K562 (cell line): ENCODE measurements at regions not wholly inside any gene's neighbourhood (a gene's known extent, or its start where the extent isn't known, plus 50 kb on each side); places are given as distances from the start of the nearest gene placed in this dataset.

Source experiments
- ATAC-seq: fragments of 200-7000 bp; cut with Tn5 transposase; 3 replicates; pipeline ENCODE4 v1.9.1; 2020; ENCODE audit warnings: moderate library complexity
- BruUV-seq: library from RNA; stranded (reverse); fragments of 400-500 nt; replicated peaks from 2 replicates; lab custom pipeline; 2021; lab: Mats Ljungman, UMichigan
- CTCF ChIA-PET: fragments of 300-600 bp; formaldehyde crosslinking; extraction: SDS; loops from one replicate; lab custom pipeline; 2021; ENCODE audit warnings: low intra/inter-chr PET ratio; lab: Yijun Ruan, JAX
- POLR2A ChIA-PET: fragments of 300-600, 350-650 bp; sonication (Branson Sonifier 250); formaldehyde crosslinking; extraction: SDS; loops from one replicate; lab custom pipeline; 2021; ENCODE audit warnings: antibody characterized with exemption, inconsistent platforms; lab: Yijun Ruan, JAX
- DNase-seq, 4 experiments: peaks; one replicate each; pipeline versions ENCODE4 v3.0.0 to v3.0.0-alpha.2; 2011 to 2018; ENCODE audit warnings: low spot score in 3 of 4, mixed read lengths in 3 of 4; ENCODE audit errors: extremely low read depth in 1 of 4
- FAIRE-seq: peaks from 2 replicates; lab custom pipeline; 2011; peaks lifted over from hg19 to GRCh38; lab: Jason Lieb, UNC
- H2AFZ ChIP-seq: 2 replicates; pipeline ENCODE4 v1.6.0; 2011; ENCODE audit warnings: low read depth, low read length, control low read depth, inconsistent platforms
- H3K27ac ChIP-seq: fragments of 200-600 bp; 3 replicates; pipeline ENCODE4 v1.8.0; 2011; ENCODE audit warnings: low read depth, mild to moderate bottlenecking, control low read depth, inconsistent platforms, low read length, moderate library complexity, mixed read lengths; ENCODE audit errors: extremely low read depth
- H3K27me3 ChIP-seq, 2 experiments: fragments of 300-600 bp in 1 of 2; 2 replicates in 1 of 2; 3 replicates in 1 of 2; pipeline versions ENCODE4 v1.6.0 to v1.8.0; 2011; ENCODE audit warnings: inconsistent platforms in 2 of 2, low read length in 2 of 2, mild to moderate bottlenecking in 1 of 2, mixed read lengths in 1 of 2, moderate library complexity in 1 of 2; ENCODE audit not compliant: control insufficient read depth in 2 of 2, insufficient read depth in 2 of 2
- H3K36me3 ChIP-seq: fragments of 300-600 bp; 3 replicates; pipeline ENCODE4 v1.8.0; 2011; ENCODE audit warnings: mild to moderate bottlenecking, low read length, inconsistent platforms; ENCODE audit not compliant: control insufficient read depth, insufficient read depth
- H3K4me1 ChIP-seq, 2 experiments: fragments of 200-600 bp in 1 of 2; replicated peaks in 1 of 2; 2 replicates in 1 of 2; 3 replicates in 1 of 2; pipeline versions ENCODE4 v1.5.1 to v1.8.0; 2011; ENCODE audit warnings: inconsistent platforms in 2 of 2, low read length in 2 of 2, mild to moderate bottlenecking in 1 of 2, mixed read lengths in 1 of 2, moderate library complexity in 1 of 2; ENCODE audit not compliant: control insufficient read depth in 2 of 2, insufficient read depth in 2 of 2
- H3K4me2 ChIP-seq: 2 replicates; pipeline ENCODE4 v1.6.1; 2011; ENCODE audit warnings: low read length, control low read depth, inconsistent platforms, mixed read lengths; ENCODE audit not compliant: insufficient read depth
- H3K4me3 ChIP-seq: fragments of 200-600 bp; sonication (generic), shearing (Covaris generic); 2 replicates; pipeline ENCODE4 v1.5.1; 2016; ENCODE audit warnings: control low read depth, inconsistent platforms
- H3K79me2 ChIP-seq: fragments of 200-600 bp; 3 replicates; pipeline ENCODE4 v1.8.0; 2011; ENCODE audit warnings: low read length, inconsistent platforms; ENCODE audit not compliant: control insufficient read depth, insufficient read depth
- H3K9ac ChIP-seq, 2 experiments: 2 replicates each; pipeline versions ENCODE4 v1.6.0 to v1.6.1; 2011; ENCODE audit warnings: low read depth in 2 of 2, low read length in 2 of 2, control low read depth in 1 of 2, inconsistent platforms in 1 of 2, mild to moderate bottlenecking in 1 of 2, mixed read lengths in 1 of 2; ENCODE audit not compliant: insufficient read depth in 1 of 2
- H3K9me1 ChIP-seq: one replicate; pipeline ENCODE4 v1.6.0; 2011; ENCODE audit warnings: inconsistent platforms, mild to moderate bottlenecking, low read length, moderate library complexity; ENCODE audit not compliant: control insufficient read depth, insufficient read depth
- H3K9me3 ChIP-seq: replicated peaks from 2 replicates; pipeline ENCODE4 v1.5.1; 2011; ENCODE audit warnings: low read depth, low read length, inconsistent platforms; ENCODE audit not compliant: control insufficient read depth, insufficient read depth
- H4K20me1 ChIP-seq: replicated peaks from 2 replicates; pipeline ENCODE4 v1.6.1; 2011; ENCODE audit warnings: low read length, inconsistent platforms, mixed read lengths; ENCODE audit not compliant: control insufficient read depth, insufficient read depth
- ATF3 ChIP-seq, 2 experiments: fragments of 450-650 bp in 1 of 2; sonication (generic) in 1 of 2; formaldehyde crosslinking in 1 of 2; IDR thresholded peaks in 1 of 2; conservative IDR thresholded peaks in 1 of 2; 2 replicates each; pipeline versions ENCODE4 v1.6.1 to v1.8.1; 2016 to 2023; ENCODE audit warnings: mild to moderate bottlenecking in 2 of 2, moderate library complexity in 2 of 2, inconsistent platforms in 1 of 2, missing genetic modification reagents in 1 of 2
- ATF4 ChIP-seq: fragments of 450-650 bp; formaldehyde crosslinking; IDR thresholded peaks from 2 replicates; pipeline ENCODE4 v1.4.0; 2022; ENCODE audit warnings: mild to moderate bottlenecking, moderate library complexity
- BHLHE40 ChIP-seq: IDR thresholded peaks from 2 replicates; pipeline ENCODE4 v1.6.1; 2011; ENCODE audit warnings: low read length, improper control_type of control experiment
- BMI1 ChIP-seq: fragments of 150-350 bp; IDR thresholded peaks from 2 replicates; pipeline ENCODE4 v1.6.1; 2014; ENCODE audit warnings: low read length
- CUX1 ChIP-seq: fragments of 200-800 bp; sonication (Bioruptor generic); IDR thresholded peaks from 2 replicates; pipeline ENCODE4 v1.6.1; 2016; ENCODE audit warnings: missing genetic modification characterization, missing compliant biosample characterization
- GMEB1 ChIP-seq: fragments of 250-450 bp; sonication (Bioruptor Pico); IDR thresholded peaks from 2 replicates; pipeline ENCODE4 v1.4.0; 2020; ENCODE audit warnings: mild to moderate bottlenecking
- HOMEZ ChIP-seq: fragments of 250-450 bp; sonication (Bioruptor Pico); IDR thresholded peaks from 2 replicates; pipeline ENCODE4 v1.4.0; 2020; ENCODE audit warnings: mild to moderate bottlenecking, moderate library complexity
- SMARCB1 ChIP-seq: IDR thresholded peaks from 2 replicates; pipeline ENCODE4 v1.6.1; 2011; ENCODE audit warnings: improper control_type of control experiment, low read depth; ENCODE audit not compliant: insufficient read length
- ZBTB1 ChIP-seq: sonication (generic); formaldehyde crosslinking; IDR thresholded peaks from 2 replicates; pipeline ENCODE4 v1.8.1; 2023; ENCODE audit warnings: missing genetic modification reagents, low read depth, mild to moderate bottlenecking, borderline replicate concordance
- ZKSCAN1 ChIP-seq: fragments of 150-350 bp; IDR thresholded peaks from 2 replicates; pipeline ENCODE4 v1.6.1; 2016; ENCODE audit warnings: low read depth, low read length
- ZNF354B ChIP-seq: fragments of 250-450 bp; sonication (Bioruptor Pico); IDR thresholded peaks from 2 replicates; pipeline ENCODE4 v1.4.0; 2020
- ZNF445 ChIP-seq: fragments of 250-450 bp; sonication (Bioruptor Pico); IDR thresholded peaks from 2 replicates; pipeline ENCODE4 v1.4.0; 2020; ENCODE audit warnings: low read depth, mild to moderate bottlenecking, moderate library complexity
- ZNF507 ChIP-seq: conservative IDR thresholded peaks from 2 replicates; pipeline ENCODE4 v1.6.1; 2017; ENCODE audit warnings: missing genetic modification characterization, missing compliant biosample characterization
- WGBS: fragments of 100-300 bp; shearing (Covaris generic); methylation state at CpG from one replicate; pipeline ENCODE4 v1.1.6; 2016; ENCODE audit warnings: low coverage, mixed read lengths; ENCODE audit not compliant: insufficient coverage; ENCODE audit errors: missing lambda C conversion rate; 5-methylcytosine and 5-hydroxymethylcytosine counted together
- in situ Hi-C: fragments of 300-500 bp; cut with MboI; formaldehyde crosslinking; loops from 4 replicates; pipeline ENCODE4 v1.15.0; 2018; ENCODE audit warnings: inconsistent platforms, mixed read lengths
- intact Hi-C: fragments of 100-400 bp; cut with micrococcal nuclease; formaldehyde crosslinking; loops from 2 replicates; pipeline ENCODE4 v1.14.2; 2022

- no peaks in the 10 kb centered on the region for H3K79me2 ChIP-seq
- FAIRE-seq (no peak), ATAC-seq (no peak), DNase-seq (no peak)
- BruUV-seq: no TSS peak
- ChIA-PET POLR2A (no interaction called here), CTCF (no interaction called here)
- in situ Hi-C loops: no loop called here
- no peak overlapping the region for H3K4me3 ChIP-seq
- H4K20me1 ChIP-seq: no peaks in the 10 kb centered on the region
- no peak overlapping the region for H2AFZ ChIP-seq
- H3K4me1 ChIP-seq: no peaks in the 10 kb centered on the region
- WGBS: 0% methylated on average over 4 of the region's 4 CpGs
- no peak overlapping the region for H3K27ac ChIP-seq
- H3K4me2 ChIP-seq: no peak overlapping the region
- H3K27me3 ChIP-seq: no peaks in the 10 kb centered on the region
- H3K36me3 ChIP-seq: no peaks in the 10 kb centered on the region
- H3K9me1 ChIP-seq: no peaks in the 10 kb centered on the region
- intact Hi-C loops: no loop called here
- H3K9ac ChIP-seq: no peak overlapping the region
- no peaks in the 10 kb centered on the region; the same call in 1 of the 2 replicates for H3K9me3 ChIP-seq
- TF ChIP-seq ZKSCAN1: no peak
- TF ChIP-seq GMEB1: no peak
- no peak for TF ChIP-seq CUX1 (CRISPR knock-in tag)
- no peak for TF ChIP-seq ATF3 (IDR thresholded peaks at IDR 0.05)
- no peak for TF ChIP-seq ATF3 (CRISPR knock-in tag; conservative IDR thresholded peaks at IDR 0.05)
- TF ChIP-seq ZBTB1: no peak
- TF ChIP-seq SMARCB1: no peak
- TF ChIP-seq ZNF354B (CRISPR knock-in tag): no peak
- TF ChIP-seq ZNF445 (CRISPR knock-in tag): no peak
- TF ChIP-seq HOMEZ (CRISPR knock-in tag): no peak
- no peak for TF ChIP-seq ATF4 (CRISPR knock-in tag)
- no peak for TF ChIP-seq BHLHE40
- TF ChIP-seq ZNF507 (tag): no peak
- no peak for TF ChIP-seq BMI1
These were observed 656.3 kb upstream of the ZNF608 start for GRCh38 chr5:125402787-125403186.
